Tibial nerve (tissue), 4 donors: ENCODE measurements at regions not wholly inside any gene's neighbourhood (a gene's known extent, or its start where the extent isn't known, plus 50 kb on each side); places are given as distances from the start of the nearest gene placed in this dataset.

Source experiments
- DNase-seq, 2 donors: peaks; one replicate each; pipeline ENCODE4 v3.0.0-alpha.2; 2019; ENCODE audit warnings: low spot score in 2 of 2
- H3K27ac ChIP-seq, 4 donors: fragments of 200-600 bp; sonication (generic) in 3 of 4; one replicate each; pipeline ENCODE4 v1.5.1; 2017 to 2019; ENCODE audit warnings: mild to moderate bottlenecking in 1 of 4
- H3K27me3 ChIP-seq, 2 donors: fragments of 200-600 bp; sonication (generic) in 1 of 2; one replicate each; pipeline versions ENCODE4 v1.5.1 to v1.6.0; 2017 to 2019
- H3K36me3 ChIP-seq, 3 donors: fragments of 200-600 bp; sonication (generic); one replicate each; pipeline ENCODE4 v1.5.1; 2018 to 2019
- H3K4me1 ChIP-seq, 4 donors: fragments of 200-600 bp; sonication (generic) in 3 of 4; one replicate each; pipeline ENCODE4 v1.5.1; 2017 to 2019
- H3K4me3 ChIP-seq, 4 donors: fragments of 200-600 bp; sonication (generic) in 3 of 4; one replicate each; pipeline ENCODE4 v1.5.1; 2017 to 2019; ENCODE audit warnings: mild to moderate bottlenecking in 1 of 4, moderate library complexity in 1 of 4
- H3K9me3 ChIP-seq, 4 donors: fragments of 200-600 bp; sonication (generic) in 3 of 4; one replicate each; pipeline ENCODE4 v1.5.1; 2017 to 2019
- EP300 ChIP-seq, 2 donors: sonication (generic); formaldehyde crosslinking; IDR thresholded peaks; one replicate each; pipeline ENCODE4 v1.6.1; 2017; ENCODE audit warnings: antibody characterized with exemption in 2 of 2, mild to moderate bottlenecking in 1 of 2
- POLR2A ChIP-seq, 2 donors: fragments of 450-650 bp; IDR thresholded peaks; one replicate each; pipeline ENCODE4 v1.6.1; 2017; ENCODE audit warnings: antibody characterized with exemption in 2 of 2, mild to moderate bottlenecking in 2 of 2, moderate library complexity in 2 of 2
- WGBS, 2 donors: methylation state at CpG; one replicate each; pipeline ENCODE4 v1.1.5; 2018; 5-methylcytosine and 5-hydroxymethylcytosine counted together
- TF ChIP-seq, protein P1 (sequence below), 5 experiments: fragments of 200-600 bp in 3 of 5; fragments of 450-650 bp in 2 of 5; sonication (generic) in 3 of 5; IDR thresholded peaks; one replicate each; pipeline ENCODE4 v1.5.1; 2016 to 2019; ENCODE audit warnings: antibody characterized with exemption in 5 of 5, mild to moderate bottlenecking in 3 of 5, moderate library complexity in 2 of 5

DNA sequence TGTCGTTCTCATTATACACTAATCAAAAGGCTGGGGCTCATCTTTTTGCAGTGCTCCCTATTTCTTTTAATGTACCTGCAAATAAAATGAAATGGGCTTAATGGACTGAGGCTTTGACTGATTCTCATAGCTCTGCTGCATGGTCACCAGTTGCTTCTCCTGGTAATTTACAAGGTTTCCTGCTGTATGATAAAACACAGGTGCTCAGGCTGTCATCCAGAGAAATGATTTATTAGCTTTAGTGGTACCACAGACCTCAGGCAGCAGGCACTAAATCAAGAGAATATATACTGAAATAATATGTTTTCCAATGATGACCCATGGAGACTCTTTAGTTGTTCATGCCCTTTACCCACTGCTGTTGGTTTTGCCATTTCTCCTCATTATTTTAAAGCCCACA is 137.7 kb downstream of the C4orf33 start:
- TF ChIP-seq EP300 (IDR thresholded peaks at IDR 0.05) (no peak), POLR2A (IDR thresholded peaks at IDR 0.05) (no peak)
- TF ChIP-seq, protein P1, sequence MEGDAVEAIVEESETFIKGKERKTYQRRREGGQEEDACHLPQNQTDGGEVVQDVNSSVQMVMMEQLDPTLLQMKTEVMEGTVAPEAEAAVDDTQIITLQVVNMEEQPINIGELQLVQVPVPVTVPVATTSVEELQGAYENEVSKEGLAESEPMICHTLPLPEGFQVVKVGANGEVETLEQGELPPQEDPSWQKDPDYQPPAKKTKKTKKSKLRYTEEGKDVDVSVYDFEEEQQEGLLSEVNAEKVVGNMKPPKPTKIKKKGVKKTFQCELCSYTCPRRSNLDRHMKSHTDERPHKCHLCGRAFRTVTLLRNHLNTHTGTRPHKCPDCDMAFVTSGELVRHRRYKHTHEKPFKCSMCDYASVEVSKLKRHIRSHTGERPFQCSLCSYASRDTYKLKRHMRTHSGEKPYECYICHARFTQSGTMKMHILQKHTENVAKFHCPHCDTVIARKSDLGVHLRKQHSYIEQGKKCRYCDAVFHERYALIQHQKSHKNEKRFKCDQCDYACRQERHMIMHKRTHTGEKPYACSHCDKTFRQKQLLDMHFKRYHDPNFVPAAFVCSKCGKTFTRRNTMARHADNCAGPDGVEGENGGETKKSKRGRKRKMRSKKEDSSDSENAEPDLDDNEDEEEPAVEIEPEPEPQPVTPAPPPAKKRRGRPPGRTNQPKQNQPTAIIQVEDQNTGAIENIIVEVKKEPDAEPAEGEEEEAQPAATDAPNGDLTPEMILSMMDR (IDR thresholded peaks at IDR 0.05) = no peak
- H3K27me3 ChIP-seq = no peaks in the 10 kb centered on the region
- H3K4me1 ChIP-seq = peaks cover 0 to under 1% (median 0%) of the 10 kb centered on the region in 4 donors
- DNase-seq = no peak
- no peak overlapping the region for H3K4me3 ChIP-seq
- H3K36me3 ChIP-seq = no peaks in the 10 kb centered on the region
- H3K27ac ChIP-seq = no peak overlapping the region
- no peaks in the 10 kb centered on the region for H3K9me3 ChIP-seq
- 75 to 84% methylated on average over 1 of the region's 1 CpG for WGBS, 2 donors

DNA sequence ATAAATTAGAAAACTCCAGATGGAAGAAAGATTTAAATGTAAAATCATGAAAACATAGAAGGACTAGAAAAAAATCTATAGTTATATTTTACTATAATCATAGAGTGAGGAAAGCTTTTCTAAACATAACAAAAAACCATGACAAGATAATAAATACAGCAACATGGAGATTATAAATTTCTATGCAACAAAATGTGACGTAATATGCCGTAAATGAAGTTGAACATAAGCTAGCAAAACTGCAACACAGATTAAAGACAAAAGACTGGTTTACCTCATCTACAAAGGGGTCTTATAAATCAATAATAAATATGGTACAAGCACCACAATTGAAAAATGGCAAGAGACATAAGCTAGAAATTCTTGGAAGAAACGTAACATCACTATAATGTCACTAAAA is 140.4 kb downstream of the C4orf33 start:
- H3K27me3 ChIP-seq = no peaks in the 10 kb centered on the region
- no peak for DNase-seq
- H3K4me1 ChIP-seq = peaks cover 0 to 19% (median 0%) of the 10 kb centered on the region in 4 donors
- H3K27ac ChIP-seq = no peak overlapping the region
- no peaks in the 10 kb centered on the region for H3K9me3 ChIP-seq
- WGBS, 2 donors = 95 to 98% methylated on average over 3 of the region's 3 CpGs
- H3K36me3 ChIP-seq = no peaks in the 10 kb centered on the region
- H3K4me3 ChIP-seq = no peak overlapping the region
- no peak for TF ChIP-seq POLR2A (IDR thresholded peaks at IDR 0.05)

DNA sequence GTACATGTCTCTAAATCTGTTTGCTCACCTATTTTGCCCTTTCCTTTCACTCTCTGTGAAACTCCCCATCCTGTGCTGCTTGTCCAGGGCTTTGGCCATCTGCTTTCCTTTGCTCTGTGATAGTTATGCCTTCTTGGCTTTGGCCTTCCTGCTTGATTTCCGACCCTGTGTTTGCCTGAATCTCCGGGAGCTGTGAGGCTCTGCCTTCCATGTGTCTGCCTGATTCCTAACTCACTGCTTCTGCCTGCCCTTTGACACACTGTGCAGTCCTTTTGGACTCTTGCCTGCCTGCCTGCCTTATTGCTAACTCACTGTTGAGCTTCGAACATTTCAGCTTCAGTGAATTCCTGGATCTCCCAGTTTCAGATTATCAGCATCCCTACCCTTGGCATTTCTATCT is 143.1 kb downstream of the C4orf33 start:
- Histone ChIP-seq H3K36me3 (no peaks in the 10 kb centered on the region), H3K27me3 (no peaks in the 10 kb centered on the region), H3K4me1 (peaks cover 0 to 19% (median 0%) of the 10 kb centered on the region in 4 donors), H3K27ac (peak overlapping the region in 1 of 4 donors; percentile 3), H3K4me3 (no peak overlapping the region), H3K9me3 (no peaks in the 10 kb centered on the region)
- WGBS, 2 donors = 6 to 26% methylated on average over 3 of the region's 3 CpGs
- TF ChIP-seq POLR2A (IDR thresholded peaks at IDR 0.05) (no peak), EP300 (IDR thresholded peaks at IDR 0.05) (no peak)
- TF ChIP-seq, protein P1 (IDR thresholded peaks at IDR 0.05) = no peak
- peak in 1 of 2 donors; percentile 51 for DNase-seq

DNA sequence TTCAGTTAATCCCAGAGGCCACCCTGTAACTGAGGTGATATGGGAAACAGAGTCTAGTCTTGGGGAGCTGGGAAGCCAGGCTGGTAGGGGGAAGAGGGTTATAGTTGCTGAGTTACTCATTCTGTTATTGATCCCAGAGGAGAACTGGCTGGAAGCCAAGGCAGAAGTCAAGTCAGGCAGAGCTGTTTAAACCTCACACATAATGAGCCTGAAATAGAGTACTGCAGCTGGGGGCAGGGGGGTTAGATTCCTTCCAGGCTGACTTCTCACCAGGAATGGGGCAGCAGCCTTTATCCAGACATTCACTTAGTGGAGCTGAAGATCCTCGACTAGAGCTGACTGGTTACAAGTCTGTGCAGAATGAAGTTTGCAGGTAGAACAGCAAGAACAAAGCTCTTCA is 144.9 kb downstream of the C4orf33 start:
- 10 to 24% methylated on average over 1 of the region's 1 CpG for WGBS, 2 donors
- TF ChIP-seq POLR2A (IDR thresholded peaks at IDR 0.05) (no peak), EP300 (IDR thresholded peaks at IDR 0.05) (no peak)
- TF ChIP-seq, protein P1 (IDR thresholded peaks at IDR 0.05) = no peak
- no peaks in the 10 kb centered on the region for H3K9me3 ChIP-seq

DNA sequence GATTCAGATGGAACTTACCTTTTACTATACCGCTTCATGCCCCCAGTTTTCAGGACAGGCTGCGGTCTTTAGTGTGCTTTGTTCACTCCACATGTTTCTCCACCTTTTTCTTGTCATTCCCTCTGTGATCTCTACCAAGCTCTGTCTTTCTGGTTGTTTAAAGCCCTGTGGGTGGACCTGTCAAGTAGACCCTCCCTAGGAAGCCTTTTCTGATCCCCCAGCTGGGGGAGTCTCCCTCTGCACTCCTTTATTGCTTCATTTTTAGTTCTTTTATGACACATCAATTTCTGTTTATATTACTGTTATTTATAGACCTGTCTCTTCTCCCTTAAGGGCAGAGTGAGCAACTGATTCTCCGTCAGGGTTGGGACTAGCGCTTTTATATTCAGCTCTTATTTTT is 150.2 kb downstream of the C4orf33 start:
- H3K36me3 ChIP-seq = no peaks in the 10 kb centered on the region
- peaks cover 0 to under 1% (median 0%) of the 10 kb centered on the region in 4 donors for H3K4me1 ChIP-seq
- H3K27ac ChIP-seq = no peak overlapping the region
- no peaks in the 10 kb centered on the region for H3K9me3 ChIP-seq
- WGBS, 2 donors = 84 to 90% methylated on average over 4 of the region's 4 CpGs
- no peak for TF ChIP-seq POLR2A (IDR thresholded peaks at IDR 0.05)
- no peak for TF ChIP-seq EP300 (IDR thresholded peaks at IDR 0.05)
- TF ChIP-seq, protein P1 (IDR thresholded peaks at IDR 0.05) = no peak
- no peak overlapping the region for H3K4me3 ChIP-seq
- no peaks in the 10 kb centered on the region for H3K27me3 ChIP-seq
- DNase-seq = no peak

More for the DNA sequence above, 144.9 kb downstream of the C4orf33 start:
- H3K4me3 ChIP-seq = no peak overlapping the region
- DNase-seq = peak in 1 of 2 donors; percentile 13
- no peaks in the 10 kb centered on the region for H3K27me3 ChIP-seq
- no peaks in the 10 kb centered on the region for H3K36me3 ChIP-seq
- no peak overlapping the region for H3K27ac ChIP-seq
- H3K4me1 ChIP-seq = peaks cover 0 to 19% (median 0%) of the 10 kb centered on the region in 4 donors
